ENCODE measurements at regions not wholly inside any gene's neighbourhood (a gene's known extent, or its start where the extent isn't known, plus 50 kb on each side); places are given as distances from the start of the nearest gene placed in this dataset.

DNA sequence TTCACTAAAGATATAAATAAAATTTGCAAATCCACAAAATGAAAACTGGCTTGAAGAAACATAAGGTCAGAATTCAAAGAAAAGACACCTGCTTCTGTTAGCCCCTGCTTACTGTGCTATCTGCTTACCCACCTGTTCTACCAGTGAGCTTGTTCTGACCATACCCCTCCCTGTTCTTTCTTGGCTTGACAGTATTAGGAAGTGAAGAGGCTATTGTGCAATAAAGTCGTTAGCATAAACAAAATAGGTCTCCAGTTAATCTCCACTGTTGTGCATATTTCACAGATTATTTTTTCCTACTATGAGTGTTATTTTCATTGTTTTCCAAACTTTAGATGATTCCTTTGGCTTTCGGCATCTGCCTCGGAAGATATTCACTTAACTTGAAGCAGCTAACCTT, 322.1 kb downstream of the CCDC85A start:
- TF ChIP-seq CTCF (IDR thresholded peaks at IDR 0.05) (no peak), POLR2AphosphoS5 (IDR thresholded peaks at IDR 0.05) (no peak), POLR2A (IDR thresholded peaks at IDR 0.05) (no peak), EP300 (IDR thresholded peaks at IDR 0.05) (no peak)
